HG02623 (cell line): ENCODE measurements at regions not wholly inside any gene's neighbourhood (a gene's known extent, or its start where the extent isn't known, plus 50 kb on each side); places are given as distances from the start of the nearest gene placed in this dataset.

ENCODE experiments used
- ATAC-seq: cut with Tn5 transposase; IDR thresholded peaks from one replicate; pipeline ENCODE4 v1.9.1; 2021; ENCODE audit warnings: moderate library complexity; ENCODE audit not compliant: unreplicated experiment

DNA sequence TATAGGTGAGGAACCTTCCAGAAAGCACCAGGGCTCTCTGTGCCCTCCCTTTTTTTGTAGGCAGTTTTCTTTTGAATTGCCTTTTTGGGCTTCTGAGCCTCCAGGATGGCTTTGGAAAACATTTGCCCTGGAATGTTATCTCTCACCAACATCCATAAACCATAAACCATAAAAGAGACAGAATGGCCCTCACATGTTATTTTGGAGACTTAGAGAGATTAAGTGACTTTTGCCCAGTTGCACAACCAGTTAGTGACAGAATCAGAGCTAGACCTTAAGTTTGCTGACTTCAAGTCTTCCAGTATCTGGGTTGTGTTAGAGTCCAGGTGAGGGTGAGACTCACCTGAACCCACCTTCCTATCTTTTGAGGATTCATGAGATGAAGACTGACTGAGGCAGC lies 153.0 kb upstream of the STX18 start:
- ATAC-seq, result no peak

DNA sequence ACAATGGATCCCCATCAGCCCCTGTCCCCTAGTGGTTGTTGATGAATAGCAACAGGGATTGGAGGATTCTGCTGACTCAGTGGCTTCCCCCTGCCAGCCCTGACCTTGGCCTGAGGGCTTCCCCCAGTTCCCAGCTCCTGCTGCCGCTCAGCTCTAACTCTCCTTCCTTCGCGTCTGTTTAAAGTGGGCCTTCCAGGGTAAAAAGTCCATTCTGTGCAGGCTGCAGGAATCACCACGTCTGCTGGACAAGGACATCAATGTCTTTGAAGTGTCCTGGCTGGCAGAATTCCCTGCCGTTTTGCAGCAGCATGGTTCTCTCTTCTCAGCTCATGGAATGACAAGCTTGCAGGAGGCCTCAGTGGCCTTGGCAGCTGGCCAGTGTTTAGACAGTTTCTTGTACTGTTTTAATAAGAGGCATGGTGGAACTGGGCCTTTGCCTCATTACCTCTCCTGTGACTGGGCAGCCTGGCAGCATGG lies 152.5 kb upstream of the STX18 start:
- ATAC-seq, result no peak

DNA sequence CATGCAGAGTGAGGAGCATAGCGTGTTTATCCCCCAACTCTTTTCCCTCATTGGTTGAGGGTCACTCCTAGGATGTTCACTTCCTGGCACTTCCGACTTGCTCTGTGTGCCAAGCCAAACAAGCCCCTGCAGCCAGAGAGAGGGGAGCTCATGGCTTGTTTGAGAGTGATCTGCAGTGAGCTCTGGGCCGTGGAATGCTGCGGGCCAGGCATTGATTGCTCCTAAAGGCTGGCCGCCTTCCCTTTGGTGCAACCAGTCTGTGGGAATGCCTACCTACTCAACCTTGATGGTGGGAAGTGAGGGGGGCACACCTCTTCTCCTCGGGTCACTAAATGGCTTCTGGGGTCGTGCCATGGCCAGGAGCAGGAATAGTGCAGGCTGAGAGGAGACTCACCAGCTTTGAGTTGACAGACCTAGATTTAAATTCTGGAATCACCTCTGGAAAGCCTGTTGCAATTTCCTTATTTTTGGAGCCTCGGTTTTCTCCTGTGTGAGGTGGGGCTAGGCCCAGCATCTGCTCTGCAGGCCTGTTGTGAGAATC lies 152.0 kb upstream of the STX18 start:
- no peak for ATAC-seq

DNA sequence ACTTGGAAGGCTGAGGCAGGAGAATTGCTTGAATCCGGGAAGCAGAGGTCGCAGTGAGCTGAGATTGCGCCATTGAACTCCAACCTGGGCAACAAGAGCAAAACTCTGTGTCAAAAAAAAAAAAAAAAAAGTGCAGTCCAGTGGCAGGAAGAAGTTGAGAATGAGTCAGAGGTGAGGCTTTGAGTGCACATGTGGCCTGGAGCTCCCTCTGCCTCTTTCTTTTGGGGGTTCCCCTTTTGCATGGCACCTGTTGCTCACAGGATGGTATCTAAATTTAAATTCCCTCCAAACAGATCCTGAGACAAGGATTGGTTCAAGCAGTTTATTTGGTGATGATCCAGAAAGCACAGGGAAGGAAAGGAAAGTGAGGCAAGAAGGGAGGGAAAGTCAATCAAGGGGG lies 151.4 kb upstream of the STX18 start:
- ATAC-seq, result peak; percentile 60

DNA sequence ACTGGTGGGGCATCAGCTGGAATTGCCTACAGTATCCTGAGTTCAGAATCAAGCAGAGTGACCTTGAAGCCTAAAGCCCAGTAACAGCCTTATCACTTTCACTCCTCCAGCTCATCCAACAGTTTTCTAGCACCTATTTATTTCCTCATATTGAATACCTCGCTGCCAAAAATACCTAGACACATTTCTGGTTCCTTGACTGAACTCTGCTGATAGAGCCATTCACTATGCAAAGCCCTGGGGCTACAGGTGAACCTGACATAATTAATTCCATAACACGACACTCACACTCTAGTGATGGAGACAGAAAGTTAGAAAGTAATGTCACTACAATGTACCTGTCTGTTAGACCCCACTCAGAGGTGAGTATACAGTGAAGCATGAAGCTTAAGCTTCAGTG lies 149.0 kb upstream of the STX18 start:
- ATAC-seq, result no peak

DNA sequence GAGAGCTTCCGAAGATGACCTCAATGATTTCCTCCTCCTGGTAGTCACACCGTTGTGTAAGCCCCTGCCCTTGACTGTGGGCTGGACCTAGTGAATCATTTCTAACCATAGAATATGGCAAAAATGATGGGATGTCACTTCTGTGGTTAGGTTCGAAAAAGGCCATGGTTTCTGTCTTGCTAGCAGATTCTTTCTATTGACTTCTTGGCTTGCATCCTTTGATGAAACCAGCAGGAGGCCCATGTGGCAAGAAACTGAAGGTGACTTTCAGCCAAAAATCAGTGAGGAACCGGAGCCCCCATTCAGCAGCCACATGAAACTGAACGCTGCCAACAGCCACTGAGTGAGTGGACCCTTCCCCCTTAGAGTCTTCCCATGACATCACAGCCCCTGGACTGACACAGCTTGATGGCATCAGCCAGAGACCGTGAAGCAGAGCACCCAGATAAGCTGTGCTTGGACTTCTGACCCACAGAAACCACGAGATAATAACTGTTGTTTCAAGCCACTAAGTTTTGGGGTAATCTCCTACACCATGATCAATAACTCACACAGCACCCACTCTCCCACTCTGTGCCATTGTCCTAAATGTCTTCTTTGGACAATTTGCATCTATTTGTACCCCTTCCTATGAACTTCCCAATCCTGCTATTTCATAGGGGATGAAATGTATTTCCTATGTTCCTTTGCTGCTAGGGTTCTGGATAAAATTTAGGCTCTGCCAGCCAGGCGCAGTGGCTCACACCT lies 148.0 kb upstream of the STX18 start:
- ATAC-seq, result peak; percentile 62

DNA sequence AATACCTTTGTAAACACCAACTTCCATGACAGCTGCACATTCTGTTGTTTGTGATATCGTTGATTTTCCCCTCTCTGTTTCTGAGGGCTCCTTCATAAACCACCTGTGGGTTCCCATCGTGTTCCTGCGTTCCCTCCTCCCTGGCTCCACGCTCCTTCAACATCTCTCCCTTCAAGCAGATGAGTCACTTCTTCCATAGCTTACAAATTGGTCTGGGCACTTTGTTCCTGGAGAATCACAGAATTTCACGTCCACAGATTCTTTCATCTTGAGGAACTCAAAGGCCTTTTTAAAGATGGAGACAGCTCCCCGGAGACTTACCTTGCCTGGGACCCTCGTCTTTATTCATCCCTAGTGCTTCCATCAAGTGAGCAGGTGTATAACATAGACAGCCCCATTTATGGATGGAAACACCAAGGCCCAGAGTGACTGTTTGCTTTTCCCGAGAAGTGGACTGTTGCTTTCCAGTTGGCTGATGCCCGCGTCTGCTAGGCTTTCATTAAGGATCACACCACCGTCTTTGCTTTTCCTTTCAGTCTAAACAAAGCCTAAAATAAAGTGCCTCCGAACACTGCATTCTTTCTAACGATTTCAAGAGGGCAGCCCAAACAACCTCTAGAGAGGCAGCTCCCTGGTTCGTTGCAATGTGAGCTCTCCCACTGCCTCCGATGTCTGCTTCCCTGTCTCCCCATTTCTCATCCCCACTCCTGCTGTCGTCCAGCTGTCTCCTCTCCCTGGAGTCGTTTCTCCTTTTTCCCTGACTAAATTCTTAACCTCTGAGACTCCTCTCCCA lies 146.3 kb upstream of the STX18 start:
- no peak for ATAC-seq

DNA sequence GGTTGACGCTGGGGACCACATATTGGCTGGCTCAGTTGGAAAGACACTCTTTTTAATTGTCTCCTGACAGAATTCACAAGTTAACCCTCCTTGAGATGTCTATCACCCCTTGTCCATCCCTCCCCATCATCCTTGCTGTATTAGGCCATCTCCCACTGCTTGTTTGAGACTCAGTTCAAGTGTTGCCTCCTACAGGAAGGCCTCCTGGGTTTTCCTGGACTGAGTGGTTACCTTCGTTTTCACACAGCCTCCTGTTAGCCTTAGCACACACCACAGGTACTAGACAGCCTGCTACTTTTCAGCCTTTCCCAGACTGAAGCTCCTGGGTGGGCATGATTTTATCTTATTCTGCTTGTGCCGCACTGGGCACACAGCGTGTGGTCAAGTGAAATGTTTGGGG lies 145.3 kb upstream of the STX18 start:
- ATAC-seq, result no peak

DNA sequence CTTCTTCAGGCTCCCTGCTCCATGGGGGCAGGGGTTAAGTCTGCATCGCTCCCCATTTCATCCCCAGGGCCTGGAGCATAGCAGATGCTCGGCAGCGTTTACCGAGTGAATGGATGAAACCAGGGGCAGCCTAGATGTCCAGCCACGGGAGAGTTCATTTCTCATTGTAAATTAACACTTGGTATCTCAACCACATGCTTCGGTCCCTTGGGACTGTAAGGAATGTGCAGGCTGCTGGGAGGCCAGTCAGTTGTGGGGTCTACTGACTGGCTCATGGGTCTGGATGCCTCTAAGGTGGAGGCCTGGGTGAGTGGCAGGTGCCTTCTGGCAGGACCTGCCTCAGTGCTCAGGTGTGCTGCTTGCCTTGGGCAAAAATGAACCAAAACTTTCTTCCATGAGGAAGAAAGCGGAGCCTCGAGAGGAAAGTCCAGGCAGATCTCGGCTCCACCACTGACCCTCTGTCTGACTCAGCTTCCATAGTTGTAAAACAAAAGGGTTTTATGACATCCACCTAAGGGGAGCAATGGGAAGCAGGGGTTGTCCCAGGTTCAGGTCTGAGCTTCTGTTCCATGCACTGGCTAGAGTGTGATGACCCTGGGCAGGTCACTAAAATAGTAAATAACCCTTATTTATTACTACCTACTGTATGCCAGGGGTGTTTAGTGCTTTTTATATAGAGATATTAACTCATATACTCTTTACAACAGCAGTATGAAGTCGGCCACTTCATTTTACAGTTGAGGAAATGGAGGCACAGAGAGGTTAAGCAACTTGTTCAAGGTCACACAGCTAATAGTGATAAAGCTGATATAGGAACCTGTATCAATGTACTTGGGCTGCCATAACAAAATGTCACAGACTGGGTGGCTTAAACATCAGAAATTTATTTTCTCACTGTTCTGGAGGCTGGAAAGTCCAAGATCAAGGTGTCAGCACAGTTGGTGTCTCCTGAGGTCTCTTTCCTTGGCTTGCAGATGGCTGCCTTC lies 144.3 kb upstream of the STX18 start:
- no peak for ATAC-seq

DNA sequence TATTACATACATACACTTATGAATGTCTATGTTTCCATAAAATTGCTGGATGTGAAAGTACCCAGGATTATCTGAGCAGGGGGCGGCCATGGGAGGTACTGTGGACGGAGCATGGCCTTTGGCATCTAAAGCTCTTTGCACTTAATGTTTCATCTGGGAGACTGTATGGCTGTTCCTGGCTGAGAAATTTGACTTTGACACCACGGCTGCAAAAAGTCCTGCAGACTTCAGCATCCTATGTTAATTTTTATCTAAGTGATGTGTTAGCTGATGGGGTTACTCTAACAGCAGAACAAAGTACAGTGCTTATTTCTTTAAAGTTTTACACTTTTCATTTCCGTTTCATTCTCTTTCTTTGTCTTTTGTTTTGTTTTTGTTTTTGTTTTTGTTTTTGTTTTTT lies 139.8 kb upstream of the STX18 start:
- ATAC-seq, result no peak

DNA sequence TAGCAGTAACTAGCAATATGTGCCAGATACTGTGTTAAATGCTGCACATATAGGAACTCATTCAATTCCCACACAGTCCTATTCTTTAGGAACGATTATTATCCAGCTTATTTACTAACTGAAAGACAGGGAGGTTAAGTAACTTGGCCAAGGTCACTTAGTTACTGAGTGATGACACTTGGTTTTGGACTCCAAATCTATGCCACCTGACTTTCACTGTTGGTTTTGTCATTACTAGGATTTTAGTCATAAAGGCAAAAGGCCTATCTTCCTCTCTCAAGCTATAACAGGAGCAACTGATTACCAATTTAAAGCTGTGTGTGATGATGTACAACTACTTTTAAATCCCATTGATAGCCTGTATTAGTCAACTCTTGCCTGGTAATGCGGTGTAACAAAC lies 138.9 kb upstream of the STX18 start:
- ATAC-seq, result no peak

DNA sequence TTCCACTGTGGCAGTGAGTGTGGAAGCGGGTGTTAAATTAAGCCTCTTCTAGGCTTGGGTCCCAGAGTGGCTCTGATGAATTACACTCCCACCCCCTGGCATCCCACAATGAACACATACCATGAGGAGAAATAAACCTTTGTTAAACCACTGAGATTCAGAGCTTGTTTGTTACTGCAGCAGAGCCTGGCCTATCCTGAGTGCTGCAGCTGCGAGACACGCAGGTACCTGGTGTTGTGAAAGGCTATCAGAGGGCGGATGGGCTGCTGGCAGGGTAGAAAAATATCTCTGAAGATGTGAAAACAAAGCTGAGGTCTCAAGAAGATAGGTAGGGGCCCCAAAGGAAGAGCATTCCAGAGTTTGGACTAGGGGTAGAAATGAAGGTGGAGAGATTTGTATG lies 138.4 kb upstream of the STX18 start:
- no peak for ATAC-seq

DNA sequence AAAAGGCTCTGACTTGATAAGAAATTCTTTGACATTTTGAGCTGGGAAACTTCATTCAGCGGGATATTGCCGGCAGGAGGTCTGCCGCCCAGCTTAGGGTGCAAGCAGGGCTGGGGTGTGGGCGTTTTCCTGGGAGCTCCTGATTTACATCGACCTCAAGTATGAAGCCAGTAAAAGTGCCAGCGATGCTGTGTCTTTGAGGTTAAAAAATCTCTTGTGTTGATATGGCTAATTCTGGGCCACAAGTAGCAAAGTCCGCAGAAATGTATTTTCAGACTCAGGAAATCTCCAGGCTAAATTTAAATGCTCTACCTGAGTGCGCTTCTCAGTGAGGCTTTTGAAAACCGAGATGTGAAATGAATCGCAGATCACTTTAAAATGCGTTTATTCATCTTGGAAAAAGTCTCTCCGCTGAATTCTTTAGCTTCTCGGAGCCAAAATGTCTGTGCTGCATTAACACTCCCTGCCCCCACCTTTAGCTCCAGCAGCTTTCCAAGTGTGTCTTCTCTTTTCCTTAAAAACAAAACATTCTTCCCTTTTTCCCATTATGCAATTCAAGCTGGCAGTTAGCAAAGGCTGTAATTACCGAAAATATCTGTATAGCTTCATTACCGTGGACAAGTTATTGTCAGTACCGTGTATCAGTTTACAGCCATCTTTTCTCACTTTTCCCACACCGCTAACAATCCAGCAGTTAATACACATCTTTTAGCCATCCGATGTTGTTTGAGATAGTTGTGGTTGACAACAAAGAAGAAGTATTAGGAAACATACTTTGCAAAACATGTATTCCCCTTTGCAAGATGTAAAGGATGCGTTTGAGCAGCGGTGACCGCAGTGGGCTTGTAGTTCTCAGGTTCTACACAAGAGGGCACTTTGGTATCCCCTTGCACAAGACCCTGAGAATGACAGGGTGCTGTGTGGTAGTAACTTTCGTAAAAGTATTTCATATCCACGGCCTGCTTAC lies 136.0 kb upstream of the STX18 start:
- ATAC-seq, result no peak

DNA sequence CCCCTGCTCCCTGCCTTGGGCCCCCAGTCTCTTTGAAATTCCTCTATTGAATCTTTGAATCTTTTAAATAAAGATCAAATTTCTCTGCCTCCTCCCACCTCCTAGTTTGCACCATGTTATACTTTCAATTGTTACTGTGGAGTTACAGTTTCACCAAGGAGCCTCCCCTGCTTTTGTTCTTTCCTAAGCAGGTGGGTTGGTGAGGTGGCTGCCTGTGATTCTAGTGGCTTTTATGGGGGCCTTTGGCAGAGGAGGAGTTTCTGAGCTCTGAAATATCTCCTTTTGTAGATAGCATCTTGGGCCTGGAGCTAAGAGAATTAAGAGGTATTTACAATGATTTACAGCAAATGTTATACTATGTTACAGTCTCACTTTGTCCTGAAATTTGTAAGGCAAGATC lies 133.8 kb upstream of the STX18 start:
- no peak for ATAC-seq

DNA sequence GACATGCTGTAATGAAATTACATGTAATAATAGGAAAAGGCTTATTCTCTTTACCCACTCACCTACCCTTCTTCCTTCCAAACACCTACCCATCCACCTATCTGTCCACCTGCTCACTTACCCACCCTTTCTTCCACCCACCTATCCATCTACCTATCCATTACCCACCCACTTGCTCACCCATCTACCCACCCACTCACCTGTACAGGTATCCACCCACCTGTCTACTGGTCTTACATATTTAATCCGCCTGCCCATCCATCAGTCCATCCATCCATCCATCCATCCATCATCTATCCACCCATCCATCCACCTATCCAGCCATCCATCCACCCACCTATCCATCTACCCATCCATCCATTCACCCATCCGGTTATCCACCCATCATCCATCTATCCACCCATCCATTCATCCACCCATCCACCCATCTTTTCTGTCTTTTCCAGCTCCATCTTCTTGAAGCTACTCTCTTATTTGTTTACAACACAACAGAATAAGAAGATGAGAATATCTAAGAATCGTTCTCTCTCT lies 133.3 kb upstream of the STX18 start:
- ATAC-seq, result no peak

DNA sequence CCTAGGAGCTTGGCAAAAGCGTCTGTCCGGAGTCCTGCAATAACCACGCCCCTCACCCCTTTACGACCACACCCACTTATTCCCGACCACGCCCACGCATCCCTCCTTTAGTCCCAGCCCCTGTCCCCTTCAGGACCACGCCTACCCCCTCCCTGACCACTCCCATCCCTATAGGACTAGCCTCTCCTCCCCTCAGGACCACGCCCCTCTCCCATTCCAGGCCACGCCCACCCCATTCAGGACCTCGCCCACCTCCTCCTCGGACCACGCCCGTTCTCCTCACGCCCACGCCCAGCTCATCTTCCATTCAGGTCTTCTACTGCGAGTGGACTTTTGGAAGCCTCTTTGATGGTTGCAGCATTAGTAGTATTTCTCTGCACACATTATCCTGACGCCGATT lies 131.2 kb upstream of the STX18 start:
- no peak for ATAC-seq

DNA sequence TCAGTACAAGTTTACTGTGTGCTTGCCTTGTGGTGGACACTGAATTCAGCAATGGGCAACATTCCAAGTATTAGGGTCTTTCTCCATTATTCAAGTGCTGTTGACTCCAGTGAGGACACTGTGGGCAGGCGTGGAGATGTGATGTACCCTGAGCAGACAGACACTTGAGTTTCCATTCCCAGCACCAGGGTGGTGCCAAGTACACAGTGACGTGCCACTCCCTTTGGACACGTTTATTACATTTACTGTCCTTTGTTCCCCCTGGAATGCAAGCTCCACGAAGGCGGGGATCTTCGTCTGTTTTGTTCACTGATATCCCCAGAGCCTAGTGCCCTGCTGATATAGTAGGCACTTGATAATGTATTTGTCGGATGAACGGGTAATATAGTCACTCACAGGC lies 130.6 kb upstream of the STX18 start:
- ATAC-seq, result no peak

DNA sequence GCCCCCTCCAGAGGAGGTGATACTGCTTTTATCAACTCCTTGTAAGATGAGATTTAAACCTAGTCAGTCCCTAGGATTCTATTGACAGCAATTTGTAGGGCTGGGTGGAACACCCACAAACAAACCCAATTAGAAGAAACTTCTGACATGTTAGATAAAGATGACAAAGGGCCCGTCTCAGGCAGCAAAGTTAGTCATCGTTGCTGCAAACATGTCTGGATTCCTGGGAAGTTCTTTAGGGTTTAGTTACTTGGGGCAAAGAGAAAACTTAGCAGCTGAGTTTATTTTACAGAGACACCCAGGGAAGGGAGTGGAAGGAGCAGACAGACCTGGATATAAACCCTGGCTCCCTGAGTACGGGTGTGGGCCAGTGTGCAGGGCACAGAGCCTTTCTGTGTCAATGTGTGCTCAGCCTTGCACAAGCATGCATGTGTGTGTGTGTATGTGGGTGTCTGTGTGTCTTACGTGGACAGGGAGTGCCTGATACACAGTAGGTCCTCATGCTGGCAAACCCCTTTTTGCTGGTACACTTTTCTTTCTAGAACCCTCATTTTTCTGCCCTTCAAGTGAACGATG lies 130.0 kb upstream of the STX18 start:
- no peak for ATAC-seq

DNA sequence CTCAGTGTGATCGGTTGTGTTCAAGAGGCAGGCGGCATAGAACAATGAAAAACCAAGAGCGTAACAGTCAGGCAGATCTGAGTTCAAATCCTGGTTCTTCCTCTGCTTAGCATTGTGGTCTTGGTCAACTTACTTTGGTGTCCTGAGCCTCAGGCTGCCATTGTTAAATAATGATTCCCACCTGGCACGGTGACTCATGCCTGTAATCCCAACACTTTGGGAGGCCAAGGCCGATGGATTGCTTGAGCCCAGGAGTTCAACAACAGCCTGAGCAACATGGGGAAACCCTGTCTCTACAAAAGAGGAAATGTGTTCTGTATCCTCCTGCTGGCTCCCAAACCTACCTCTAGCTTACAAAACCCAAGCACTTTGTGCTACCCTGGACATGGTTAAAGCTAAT lies 129.0 kb upstream of the STX18 start:
- ATAC-seq, result no peak
